Progenitor cell of endocrine pancreas (in vitro differentiated cells): ENCODE measurements at regions not wholly inside any gene's neighbourhood (a gene's known extent, or its start where the extent isn't known, plus 50 kb on each side); places are given as distances from the start of the nearest gene placed in this dataset.

ENCODE experiments used
- DNase-seq: peaks from one replicate; pipeline ENCODE4 v3.0.0; 2021; ENCODE audit warnings: low spot score; ENCODE audit not compliant: unreplicated experiment
- H3K27ac Mint-ChIP-seq: 2 replicates; pipeline ENCODE4 v1.8.0; 2021; ENCODE audit warnings: mild to moderate bottlenecking, moderate library complexity, mixed read lengths
- H3K27me3 Mint-ChIP-seq: 2 replicates; pipeline ENCODE4 v1.8.0; 2021; ENCODE audit warnings: mixed read lengths
- H3K36me3 Mint-ChIP-seq: 2 replicates; pipeline ENCODE4 v1.8.0; 2022; ENCODE audit warnings: mixed read lengths; ENCODE audit not compliant: insufficient read depth
- H3K4me1 Mint-ChIP-seq: 2 replicates; pipeline ENCODE4 v1.8.0; 2021; ENCODE audit warnings: low read depth, mixed read lengths
- H3K4me3 Mint-ChIP-seq: 2 replicates; pipeline ENCODE4 v1.8.0; 2021; ENCODE audit warnings: low read depth, mild to moderate bottlenecking, moderate library complexity, mixed read lengths
- H3K9me3 Mint-ChIP-seq: 2 replicates; pipeline ENCODE4 v1.8.0; 2021; ENCODE audit warnings: low read depth, mixed read lengths
- CTCF ChIP-seq: fragments of 200-600 bp; sonication (generic); IDR thresholded peaks from one replicate; pipeline ENCODE4 v1.5.0; 2021; ENCODE audit warnings: antibody characterized with exemption, mild to moderate bottlenecking; ENCODE audit not compliant: unreplicated experiment

GRCh38 chr4:18440527-18441202, 419.1 kb upstream of the LCORL start:
- no peak for TF ChIP-seq CTCF
- Mint-ChIP-seq H3K36me3 (peaks cover 1% of the 10 kb centered on the region), H3K4me3 (no peak overlapping the region), H3K27me3 (no peaks in the 10 kb centered on the region), H3K4me1 (peaks cover 10% of the 10 kb centered on the region), H3K9me3 (peaks cover 16% of the 10 kb centered on the region), H3K27ac (peak overlapping the region; percentile 43)
- no peak for DNase-seq

GRCh38 chr4:18439311-18439710, 417.8 kb upstream of the LCORL start:
- no peak overlapping the region for H3K27ac Mint-ChIP-seq
- DNase-seq, result no peak
- no peak for TF ChIP-seq CTCF
- H3K9me3 Mint-ChIP-seq, result peaks cover 7% of the 10 kb centered on the region
- no peaks in the 10 kb centered on the region for H3K36me3 Mint-ChIP-seq
- H3K27me3 Mint-ChIP-seq, result no peaks in the 10 kb centered on the region
- H3K4me3 Mint-ChIP-seq, result no peak overlapping the region
- H3K4me1 Mint-ChIP-seq, result peaks cover 13% of the 10 kb centered on the region

GRCh38 chr4:18435781-18436180, 414.2 kb upstream of the LCORL start:
- no peak for DNase-seq
- Mint-ChIP-seq H3K4me1 (peaks cover 9% of the 10 kb centered on the region), H3K36me3 (no peaks in the 10 kb centered on the region), H3K9me3 (peaks cover 3% of the 10 kb centered on the region), H3K27ac (no peak overlapping the region), H3K27me3 (no peaks in the 10 kb centered on the region), H3K4me3 (no peak overlapping the region)
- no peak for TF ChIP-seq CTCF

GRCh38 chr4:18422685-18423084, 401.1 kb upstream of the LCORL start:
- H3K27ac Mint-ChIP-seq, result no peak overlapping the region
- DNase-seq, result no peak
- H3K27me3 Mint-ChIP-seq, result no peaks in the 10 kb centered on the region
- no peaks in the 10 kb centered on the region for H3K9me3 Mint-ChIP-seq
- no peaks in the 10 kb centered on the region for H3K36me3 Mint-ChIP-seq
- H3K4me1 Mint-ChIP-seq, result peaks cover 1% of the 10 kb centered on the region
- H3K4me3 Mint-ChIP-seq, result no peak overlapping the region
- no peak for TF ChIP-seq CTCF

GRCh38 chr4:18421519-18421918, 400.0 kb upstream of the LCORL start:
- TF ChIP-seq CTCF, result no peak

More at GRCh38 chr4:18421519-18421918, 400.0 kb upstream of the LCORL start:
- DNase-seq, result no peak
- Mint-ChIP-seq H3K27me3 (no peaks in the 10 kb centered on the region), H3K4me3 (no peak overlapping the region), H3K4me1 (peaks cover 1% of the 10 kb centered on the region), H3K27ac (no peak overlapping the region), H3K9me3 (peaks cover 3% of the 10 kb centered on the region), H3K36me3 (no peaks in the 10 kb centered on the region)
